ENCODE measurements at regions not wholly inside any gene's neighbourhood (a gene's known extent, or its start where the extent isn't known, plus 50 kb on each side); places are given as distances from the start of the nearest gene placed in this dataset.

GRCh38 chr7:46168231-46168630 is 247.2 kb upstream of the IGFBP3 start:
- H3K4me3 ChIP-seq = no peak overlapping the region
- no peak for TF ChIP-seq CTCF (IDR thresholded peaks at IDR 0.05)
- DNase-seq (ENCODE audit: low spot score) = no peak
- H3K27ac ChIP-seq = no peak overlapping the region

GRCh38 chr7:46165276-46165675 is 244.2 kb upstream of the IGFBP3 start:
- DNase-seq (ENCODE audit: low spot score) = no peak
- TF ChIP-seq CTCF (IDR thresholded peaks at IDR 0.05) = no peak
- no peak overlapping the region for H3K4me3 ChIP-seq
- H3K27ac ChIP-seq = no peak overlapping the region

GRCh38 chr7:46164629-46165028 is 243.6 kb upstream of the IGFBP3 start:
- TF ChIP-seq CTCF (IDR thresholded peaks at IDR 0.05) = no peak
- Histone ChIP-seq H3K4me3 (no peak overlapping the region), H3K27ac (no peak overlapping the region)
- no peak for DNase-seq (ENCODE audit: low spot score)

- TF ChIP-seq CTCF (IDR thresholded peaks at IDR 0.05) = no peak
- Histone ChIP-seq H3K4me3 (no peak overlapping the region), H3K27ac (no peak overlapping the region)
- DNase-seq (ENCODE audit: low spot score) = no peak
Measured at GRCh38 chr7:46163246-46163645, 242.2 kb upstream of the IGFBP3 start.

- Histone ChIP-seq H3K27ac (no peak overlapping the region), H3K4me3 (no peak overlapping the region)
- TF ChIP-seq CTCF (IDR thresholded peaks at IDR 0.05) = no peak
- DNase-seq (ENCODE audit: low spot score) = no peak
Measured at GRCh38 chr7:46162609-46163008, 241.5 kb upstream of the IGFBP3 start.

- no peak for TF ChIP-seq CTCF (IDR thresholded peaks at IDR 0.05)
- no peak for DNase-seq (ENCODE audit: low spot score)
- Histone ChIP-seq H3K27ac (no peak overlapping the region), H3K4me3 (no peak overlapping the region)
Measured at GRCh38 chr7:46160861-46161260, 239.8 kb upstream of the IGFBP3 start.

- no peak overlapping the region for H3K27ac ChIP-seq
- no peak overlapping the region for H3K4me3 ChIP-seq
- TF ChIP-seq CTCF (IDR thresholded peaks at IDR 0.05) = no peak
- DNase-seq (ENCODE audit: low spot score) = no peak
Measured at GRCh38 chr7:46157931-46158330, 236.9 kb upstream of the IGFBP3 start.
